ENCODE measurements at regions not wholly inside any gene's neighbourhood (a gene's known extent, or its start where the extent isn't known, plus 50 kb on each side); places are given as distances from the start of the nearest gene placed in this dataset.
"Not testable (repeated sequence)": the region's sequence is repeated elsewhere in the genome, so short reads cannot be mapped to it uniquely, and the experiment has no call there.

GRCh38 chr3:101119535-101119934, 126.3 kb upstream of the ABI3BP start:
- no peak for TF ChIP-seq CTCF (IDR thresholded peaks at IDR 0.05)
- no peak overlapping the region for H3K4me3 Mint-ChIP-seq
- H3K9me3 Mint-ChIP-seq, result no peaks in the 10 kb centered on the region
- no peaks in the 10 kb centered on the region for H3K4me1 Mint-ChIP-seq
- DNase-seq, result no peak
- peaks cover 16% of the 10 kb centered on the region for H3K27me3 Mint-ChIP-seq (ENCODE audit: low read depth, poor library complexity)
- H3K27ac Mint-ChIP-seq, result no peak overlapping the region
- H3K36me3 Mint-ChIP-seq (ENCODE audit: low read depth), result no peaks in the 10 kb centered on the region

- Mint-ChIP-seq H3K4me1 (no peaks in the 10 kb centered on the region), H3K4me3 (no peak overlapping the region), H3K9me3 (no peaks in the 10 kb centered on the region), H3K27me3 (ENCODE audit: low read depth, poor library complexity) (peaks cover 16% of the 10 kb centered on the region), H3K27ac (no peak overlapping the region), H3K36me3 (ENCODE audit: low read depth) (no peaks in the 10 kb centered on the region)
- TF ChIP-seq CTCF (IDR thresholded peaks at IDR 0.05), result no peak
- no peak for DNase-seq
Measured at GRCh38 chr3:101117980-101118379, 124.8 kb upstream of the ABI3BP start.

- Mint-ChIP-seq H3K4me3 (no peak overlapping the region), H3K9me3 (no peaks in the 10 kb centered on the region), H3K27me3 (ENCODE audit: low read depth, poor library complexity) (peaks cover 16% of the 10 kb centered on the region), H3K4me1 (no peaks in the 10 kb centered on the region), H3K36me3 (ENCODE audit: low read depth) (no peaks in the 10 kb centered on the region), H3K27ac (no peak overlapping the region)
- no peak for TF ChIP-seq CTCF (IDR thresholded peaks at IDR 0.05)
- DNase-seq, result no peak
Measured at GRCh38 chr3:101117465-101117864, 124.2 kb upstream of the ABI3BP start.

- H3K27me3 Mint-ChIP-seq (ENCODE audit: low read depth, poor library complexity); H3K27ac Mint-ChIP-seq; H3K36me3 Mint-ChIP-seq (ENCODE audit: low read depth); DNase-seq; H3K4me3 Mint-ChIP-seq; H3K4me1 Mint-ChIP-seq: not testable (repeated sequence)
- H3K9me3 Mint-ChIP-seq, result peaks cover 51% of the 10 kb centered on the region
Measured at GRCh38 chr3:101110295-101110694, 117.1 kb upstream of the ABI3BP start.

- H3K4me1 Mint-ChIP-seq, result no peaks in the 10 kb centered on the region
- no peak for DNase-seq
- no peak for TF ChIP-seq CTCF (IDR thresholded peaks at IDR 0.05)
- H3K36me3 Mint-ChIP-seq (ENCODE audit: low read depth), result no peaks in the 10 kb centered on the region
- H3K27ac Mint-ChIP-seq, result no peak overlapping the region
- peaks cover 25% of the 10 kb centered on the region for H3K9me3 Mint-ChIP-seq
- H3K4me3 Mint-ChIP-seq, result no peak overlapping the region
- H3K27me3 Mint-ChIP-seq (ENCODE audit: low read depth, poor library complexity), result peaks cover 3% of the 10 kb centered on the region
Measured at GRCh38 chr3:101104321-101104720, 111.1 kb upstream of the ABI3BP start.

GRCh38 chr3:101102678-101103296, 109.6 kb upstream of the ABI3BP start:
- no peak overlapping the region for H3K27ac Mint-ChIP-seq
- H3K27me3 Mint-ChIP-seq (ENCODE audit: low read depth, poor library complexity), result peaks cover 3% of the 10 kb centered on the region
- no peaks in the 10 kb centered on the region for H3K36me3 Mint-ChIP-seq (ENCODE audit: low read depth)

More at GRCh38 chr3:101102678-101103296, 109.6 kb upstream of the ABI3BP start:
- Mint-ChIP-seq H3K9me3 (peaks cover 10% of the 10 kb centered on the region), H3K4me1 (no peaks in the 10 kb centered on the region), H3K4me3 (no peak overlapping the region)
- no peak for DNase-seq
- no peak for TF ChIP-seq CTCF (IDR thresholded peaks at IDR 0.05)
